ENCODE measurements at regions not wholly inside any gene's neighbourhood (a gene's known extent, or its start where the extent isn't known, plus 50 kb on each side); places are given as distances from the start of the nearest gene placed in this dataset.

- DNase-seq = no peak
Measured at GRCh38 chr13:31853643-31854326, 114.5 kb downstream of the RXFP2 start.

GRCh38 chr13:31859571-31859970 lies 120.2 kb downstream of the RXFP2 start:
- DNase-seq = no peak

- no peak for DNase-seq
Measured at GRCh38 chr13:31860002-31860401, 120.7 kb downstream of the RXFP2 start.

GRCh38 chr13:31862828-31863227 lies 123.5 kb downstream of the RXFP2 start:
- no peak for DNase-seq

GRCh38 chr13:31864307-31864706 lies 125.0 kb downstream of the RXFP2 start:
- no peak for DNase-seq

- no peak for DNase-seq
Measured at GRCh38 chr13:31866099-31866498, 126.8 kb downstream of the RXFP2 start.

DNA sequence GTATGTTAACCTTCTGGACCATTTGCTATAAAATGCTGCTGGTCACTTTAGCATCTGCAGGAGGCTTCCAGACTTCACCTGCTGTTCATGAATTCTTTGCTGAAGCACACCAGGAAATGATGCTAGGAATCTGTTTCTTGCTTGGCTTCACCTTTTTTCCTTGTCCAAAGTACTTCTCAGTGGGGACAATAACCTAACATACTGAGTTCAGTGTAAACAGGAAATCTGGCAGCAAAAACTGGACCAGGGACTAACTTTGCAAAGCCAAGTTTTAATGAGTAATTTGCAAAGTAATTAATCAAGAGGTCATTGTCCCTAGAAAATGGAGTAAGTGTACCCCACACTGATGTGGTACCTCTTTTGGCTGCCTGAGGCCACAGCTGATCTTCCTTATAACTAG lies 128.4 kb downstream of the RXFP2 start:
- no peak for DNase-seq

GRCh38 chr13:31869582-31869981 lies 130.3 kb downstream of the RXFP2 start:
- no peak for DNase-seq

DNA sequence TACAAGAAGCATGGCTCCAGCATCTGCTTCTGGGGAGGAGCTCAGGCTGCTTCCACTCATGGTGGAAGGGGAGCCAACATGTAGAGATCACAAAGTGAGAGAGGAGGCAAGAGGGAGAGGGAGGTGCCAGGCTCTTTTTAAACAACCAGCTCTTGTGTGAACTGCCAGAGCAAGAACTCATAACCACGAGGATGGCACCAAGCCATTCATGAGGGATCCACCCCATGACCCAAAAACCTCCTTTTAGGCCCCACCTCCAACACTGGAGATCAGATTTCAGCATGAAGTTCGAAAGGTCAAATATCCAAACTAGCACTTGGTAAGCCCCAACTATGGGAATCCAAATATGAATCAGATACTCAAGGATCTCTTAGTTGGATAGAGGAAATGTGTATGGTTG lies 131.2 kb downstream of the RXFP2 start:
- DNase-seq = no peak

- DNase-seq = no peak
Measured at GRCh38 chr13:31873145-31873544, 133.8 kb downstream of the RXFP2 start.

DNA sequence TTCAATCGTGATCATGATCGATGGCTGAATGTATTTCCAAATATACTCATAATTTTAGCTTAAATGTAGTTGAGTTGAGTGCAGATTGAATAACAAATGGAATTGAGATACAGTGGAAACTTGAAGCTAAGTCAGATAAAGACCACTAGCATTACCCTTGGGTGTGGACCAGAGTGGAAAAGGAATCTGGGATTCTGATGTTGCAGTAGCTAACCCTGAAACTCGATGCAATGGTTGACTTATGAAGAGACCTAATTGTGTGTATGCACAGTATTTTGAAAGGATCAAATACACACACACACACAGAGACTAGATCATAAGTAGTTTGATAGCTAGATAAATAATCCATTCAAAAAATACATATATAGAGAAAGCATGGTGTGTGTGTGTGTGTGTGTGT lies 135.8 kb downstream of the RXFP2 start:
- DNase-seq = no peak

- no peak for DNase-seq
Measured at GRCh38 chr13:31878052-31878451, 138.7 kb downstream of the RXFP2 start.

GRCh38 chr13:31878495-31878894 lies 139.2 kb downstream of the RXFP2 start:
- no peak for DNase-seq

DNA sequence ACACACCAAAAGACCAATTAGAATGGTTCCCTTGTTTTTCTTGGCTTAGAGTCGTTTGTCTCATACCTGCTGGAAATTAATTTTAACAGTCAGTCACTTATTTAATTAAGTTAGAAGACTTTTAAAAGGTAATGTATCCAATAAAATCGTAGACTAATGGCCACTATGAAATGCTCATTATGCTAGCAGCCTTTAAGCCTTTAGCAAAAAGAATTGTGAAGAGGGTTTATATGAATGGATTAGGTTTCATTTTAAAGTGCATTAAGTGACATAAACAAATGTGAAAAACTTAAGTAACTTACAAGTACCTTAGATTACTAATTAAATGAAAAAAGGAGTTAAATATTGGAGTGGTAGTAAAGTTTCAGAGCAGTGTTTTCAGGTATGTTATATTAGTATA lies 139.6 kb downstream of the RXFP2 start:
- DNase-seq = no peak

DNA sequence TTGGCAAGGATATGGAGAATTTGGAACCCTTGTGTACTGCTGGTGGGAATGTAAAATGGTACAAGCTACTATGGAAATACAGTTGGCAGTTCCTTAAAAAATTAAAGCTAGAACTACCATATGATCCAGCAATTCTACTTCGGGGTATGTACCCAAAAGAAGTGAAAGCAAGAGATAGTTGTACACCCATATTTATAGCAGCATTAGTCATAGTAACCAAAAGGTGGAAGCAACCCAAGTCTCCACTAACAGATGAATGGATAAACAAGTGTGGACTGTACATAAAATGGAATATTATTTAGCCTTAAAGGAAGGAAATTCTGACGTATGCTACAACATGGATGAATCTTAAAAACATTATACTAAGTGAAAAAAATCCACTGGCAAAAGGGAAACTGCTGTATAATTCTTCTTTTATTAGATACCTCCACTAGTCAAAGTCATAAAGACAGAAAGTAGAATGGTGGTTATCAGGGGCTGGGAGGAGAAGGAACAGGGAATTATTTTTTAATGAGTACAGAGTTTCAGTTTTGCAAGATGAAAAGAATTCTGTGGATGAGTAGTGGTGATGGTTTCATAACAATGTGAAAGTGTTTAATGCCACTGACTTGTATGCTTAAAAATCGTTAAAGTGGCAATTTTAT lies 141.6 kb downstream of the RXFP2 start:
- no peak for DNase-seq

DNA sequence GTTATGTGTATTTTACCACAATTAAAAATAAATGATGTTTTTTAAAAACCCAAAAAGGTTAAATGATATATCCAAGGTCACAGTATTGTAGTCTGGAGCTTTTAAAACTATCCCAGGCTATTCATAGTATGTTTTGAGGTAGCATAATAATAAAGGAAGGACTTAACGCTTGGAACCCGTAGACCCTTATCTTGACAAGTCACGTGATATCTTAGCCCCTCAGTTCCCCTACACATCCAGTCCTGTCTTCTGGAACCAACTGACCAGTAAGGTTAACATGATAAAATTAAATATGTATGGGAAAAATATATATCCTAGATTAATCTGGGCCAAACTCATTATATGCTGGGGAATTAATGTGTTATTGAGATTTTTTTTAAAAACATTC lies 142.2 kb downstream of the RXFP2 start:
- DNase-seq = no peak

- no peak for DNase-seq
Measured at GRCh38 chr13:31882794-31883193, 143.5 kb downstream of the RXFP2 start.

- no peak for DNase-seq
Measured at GRCh38 chr13:31884556-31884955, 145.2 kb downstream of the RXFP2 start.

GRCh38 chr13:31885994-31886393 lies 145.6 kb upstream of the FRY start:
- no peak for DNase-seq

GRCh38 chr13:31887286-31887685 lies 144.3 kb upstream of the FRY start:
- DNase-seq = no peak

DNA sequence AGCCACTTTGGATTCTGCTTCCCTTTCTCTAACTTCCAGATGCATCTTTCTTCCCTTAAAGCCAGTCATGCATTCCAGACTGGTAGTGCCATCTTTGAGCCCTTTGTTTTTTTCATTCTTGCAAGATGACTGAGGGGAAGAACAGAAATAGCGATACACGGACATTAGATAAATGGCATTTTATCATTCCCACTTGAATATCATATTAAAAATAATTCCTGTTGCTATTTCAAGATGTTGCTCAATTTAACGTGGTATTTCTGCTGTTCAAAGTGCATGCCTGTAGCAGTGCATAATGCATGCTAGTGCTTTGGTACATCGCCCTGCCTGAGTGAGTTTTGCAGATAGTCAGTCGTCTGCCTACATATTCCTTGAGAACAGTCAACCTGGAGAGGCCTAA lies 140.6 kb upstream of the FRY start:
- no peak for DNase-seq

- DNase-seq = no peak
Measured at GRCh38 chr13:31891472-31891871, 140.1 kb upstream of the FRY start.

- no peak for DNase-seq
Measured at GRCh38 chr13:31894931-31895330, 136.6 kb upstream of the FRY start.

DNA sequence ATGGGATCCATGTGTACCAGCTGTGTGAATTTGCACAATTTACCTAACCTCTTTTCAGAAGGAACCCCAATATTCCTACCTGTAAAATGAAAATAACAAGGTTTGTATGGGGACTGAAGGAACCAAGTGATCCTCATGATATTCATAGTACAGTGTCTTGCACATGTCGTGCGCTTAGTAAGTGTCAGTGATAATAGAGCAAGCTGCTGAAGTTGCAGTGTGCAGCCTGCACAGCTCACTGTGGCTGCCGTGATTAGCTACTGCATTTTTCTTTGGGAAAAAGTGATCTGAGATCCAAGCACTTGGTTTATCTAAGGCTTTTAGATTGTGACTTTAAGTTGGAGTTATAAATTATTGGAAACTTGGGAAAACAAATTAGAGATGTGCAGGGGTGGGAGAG lies 135.9 kb upstream of the FRY start:
- DNase-seq = no peak

GRCh38 chr13:31896427-31896826 lies 135.1 kb upstream of the FRY start:
- no peak for DNase-seq

Measured in CD4-positive, alpha-beta T cell treated with Interleukin-17A for 1 hour (primary cell).